Islet precursor cell (in vitro differentiated cells): ENCODE measurements at regions not wholly inside any gene's neighbourhood (a gene's known extent, or its start where the extent isn't known, plus 50 kb on each side); places are given as distances from the start of the nearest gene placed in this dataset.
A peak's percentile ranks its signal among the peaks of the same experiment; 100 is the strongest.

Source experiments
- DNase-seq: peaks from one replicate; pipeline ENCODE4 v3.0.0-alpha.2; 2018

DNA sequence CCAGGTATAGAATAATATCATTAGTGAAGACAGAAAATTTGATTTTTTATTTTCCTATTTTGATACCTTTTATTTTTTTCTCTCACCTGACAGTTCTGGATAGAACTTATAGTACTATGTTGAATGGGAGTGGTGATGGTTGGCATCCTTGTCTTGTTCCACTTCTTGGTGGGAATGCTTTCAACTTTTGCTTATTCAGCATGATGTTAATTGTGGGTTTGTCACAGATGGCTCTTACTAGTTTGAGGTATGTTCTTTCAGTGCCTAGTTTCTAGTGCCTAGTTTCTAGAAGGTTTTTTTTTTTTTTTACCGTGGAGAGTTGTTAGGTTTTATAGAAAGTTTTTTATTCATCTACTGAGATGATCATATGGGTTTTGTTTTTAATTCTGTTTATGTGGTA is 516.3 kb upstream of the NOVA1 start:
- DNase-seq, result no peak

DNA sequence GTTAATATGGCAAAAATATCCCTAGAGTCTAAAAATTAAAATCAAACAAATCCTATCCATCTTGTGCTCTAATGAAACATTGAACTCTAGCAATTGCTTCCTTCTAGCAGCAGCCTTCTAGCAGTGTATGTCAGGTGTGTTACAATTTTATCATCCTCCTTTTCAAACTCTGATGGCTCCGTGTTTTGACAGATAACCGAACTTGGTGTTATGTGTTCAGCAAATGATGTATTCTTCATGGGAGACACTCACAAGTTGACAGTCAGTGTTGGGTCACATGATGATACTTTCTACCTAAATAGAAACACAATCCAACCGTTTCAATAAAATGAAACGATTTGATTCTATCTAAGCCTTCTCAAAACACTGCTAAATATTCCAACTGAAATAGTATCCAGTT is 525.3 kb upstream of the NOVA1 start:
- no peak for DNase-seq

- DNase-seq, result no peak
Observed at GRCh38 chr14:27127838-27128237, 530.0 kb upstream of the NOVA1 start.

DNA sequence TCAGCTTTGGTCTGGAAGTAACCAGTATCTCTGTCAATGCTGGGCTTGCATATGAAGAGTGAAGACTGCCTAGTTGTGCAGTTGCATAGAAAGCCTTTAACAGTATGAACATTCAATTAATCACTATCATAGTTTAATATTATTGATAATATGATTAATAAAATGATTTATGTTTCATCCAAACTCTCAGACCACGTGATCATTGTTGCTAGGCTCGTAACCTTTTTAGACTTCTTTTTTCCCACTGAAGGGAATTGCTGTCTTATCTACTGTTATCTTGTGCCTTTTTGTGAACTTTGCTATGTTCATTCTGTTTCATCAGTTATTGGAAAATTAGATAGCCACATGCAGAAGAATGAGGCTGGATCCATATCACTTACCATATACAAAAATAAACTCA is 536.4 kb upstream of the NOVA1 start:
- no peak for DNase-seq

- no peak for DNase-seq
Observed at GRCh38 chr14:27145170-27145569, 547.3 kb upstream of the NOVA1 start.

GRCh38 chr14:27148143-27148542 is 550.3 kb upstream of the NOVA1 start:
- no peak for DNase-seq

GRCh38 chr14:27164139-27164538 is 566.3 kb upstream of the NOVA1 start:
- DNase-seq, result no peak

- DNase-seq, result no peak
Observed at GRCh38 chr14:27175489-27175888, 577.7 kb upstream of the NOVA1 start.

- DNase-seq, result peak; percentile 53
Observed at GRCh38 chr14:27181333-27181732, 583.5 kb upstream of the NOVA1 start.

GRCh38 chr14:27184427-27184826 is 586.6 kb upstream of the NOVA1 start:
- DNase-seq, result no peak

GRCh38 chr14:27186048-27186447 is 588.2 kb upstream of the NOVA1 start:
- no peak for DNase-seq

DNA sequence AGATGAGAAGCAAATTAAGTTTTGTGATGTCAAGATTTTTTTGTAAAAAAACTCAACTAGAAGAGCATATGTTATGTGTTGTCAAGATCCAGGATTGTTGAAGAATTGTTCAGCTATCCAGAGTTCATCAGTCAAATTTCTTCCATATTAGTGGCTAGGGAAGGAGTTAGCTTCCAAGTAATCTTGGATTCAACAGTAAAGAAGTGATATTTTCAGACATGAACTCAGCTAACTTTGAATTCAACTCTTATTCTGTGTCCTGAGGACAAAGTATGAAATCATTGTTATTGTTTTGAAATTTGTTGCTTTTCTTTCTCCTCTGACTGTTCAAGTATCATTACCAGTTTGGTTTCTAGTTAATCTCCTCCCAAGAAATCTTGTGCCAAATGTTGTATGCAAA is 589.3 kb upstream of the NOVA1 start:
- DNase-seq, result no peak

- no peak for DNase-seq
Observed at GRCh38 chr14:27190296-27190695, 592.5 kb upstream of the NOVA1 start.

- DNase-seq, result no peak
Observed at GRCh38 chr14:27199272-27199671, 601.4 kb upstream of the NOVA1 start.

DNA sequence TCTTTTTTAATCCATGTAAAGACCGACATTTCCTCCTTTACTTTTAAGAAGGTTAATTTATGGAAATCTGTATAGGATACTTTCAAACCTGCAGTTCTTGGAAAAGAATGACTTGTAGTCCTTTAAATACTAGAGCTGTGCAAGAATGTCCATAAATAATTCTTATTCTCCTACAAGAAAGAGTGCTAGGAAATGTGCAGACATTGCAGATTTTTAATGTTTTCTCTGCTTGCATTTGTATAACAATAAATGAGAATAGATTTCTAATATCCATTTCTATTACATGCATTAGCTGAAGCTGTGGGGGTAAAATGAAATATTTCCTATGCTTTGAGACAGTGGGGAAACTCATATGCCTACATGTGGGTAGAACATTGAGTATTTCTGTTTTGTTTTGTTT is 607.2 kb upstream of the NOVA1 start:
- no peak for DNase-seq

GRCh38 chr14:27211741-27212140 is 613.9 kb upstream of the NOVA1 start:
- no peak for DNase-seq

DNA sequence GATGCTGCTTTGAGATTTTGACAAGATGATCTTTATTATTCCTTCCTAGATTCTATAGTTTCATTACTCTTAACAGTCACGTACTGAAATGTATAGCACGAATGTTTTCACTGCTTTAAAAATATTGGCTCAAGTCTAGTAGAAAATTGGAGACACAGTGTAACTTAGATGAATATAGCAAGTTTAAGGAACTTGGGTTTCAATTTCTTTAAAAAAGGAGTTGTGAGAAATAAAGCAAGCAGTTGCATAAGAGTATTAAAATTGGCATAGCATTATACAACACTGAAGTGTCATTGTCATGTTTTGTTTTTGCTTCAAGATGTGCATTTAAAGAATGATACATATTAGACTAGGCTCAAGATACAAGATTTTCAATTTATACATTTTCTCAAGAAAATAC is 624.8 kb upstream of the NOVA1 start:
- DNase-seq, result no peak

DNA sequence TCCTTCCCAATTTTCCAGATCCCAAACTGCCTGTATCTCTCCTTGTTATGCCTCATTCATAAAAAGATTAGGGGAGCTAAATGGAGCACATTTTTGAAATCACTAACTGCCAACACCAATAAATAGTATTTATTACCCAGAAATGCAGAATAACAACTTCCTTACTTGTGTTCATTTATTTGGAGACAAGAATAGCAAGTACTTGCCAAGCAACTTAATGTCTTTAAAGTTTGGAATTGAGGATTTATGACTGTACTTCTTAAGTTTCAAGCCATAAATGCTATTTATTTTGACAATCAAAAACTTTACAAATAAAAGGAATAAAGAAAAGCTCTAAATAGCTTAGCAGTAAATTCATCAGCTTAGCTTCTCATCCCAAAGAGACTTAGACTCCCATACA is 626.1 kb upstream of the NOVA1 start:
- no peak for DNase-seq

- DNase-seq, result no peak
Observed at GRCh38 chr14:27228053-27228452, 630.2 kb upstream of the NOVA1 start.

DNA sequence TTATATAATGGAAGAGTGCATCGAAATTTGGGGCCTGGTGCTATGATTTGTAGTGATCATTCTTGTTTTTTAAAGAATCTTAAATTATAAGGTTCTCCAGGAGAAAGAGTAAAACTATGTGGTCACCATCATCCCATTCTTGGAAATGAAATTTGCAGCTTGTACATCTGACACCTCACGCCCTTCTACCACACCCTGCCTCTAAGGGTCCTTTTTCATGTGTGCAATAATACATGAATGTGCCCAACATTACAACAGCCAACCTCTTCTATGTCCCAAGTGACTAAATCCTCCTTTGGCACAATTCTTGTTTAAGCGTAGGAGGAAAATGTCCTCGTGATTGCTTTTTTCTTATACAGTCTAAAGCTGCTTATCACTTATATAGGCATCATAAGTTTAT is 636.5 kb upstream of the NOVA1 start:
- DNase-seq, result no peak

DNA sequence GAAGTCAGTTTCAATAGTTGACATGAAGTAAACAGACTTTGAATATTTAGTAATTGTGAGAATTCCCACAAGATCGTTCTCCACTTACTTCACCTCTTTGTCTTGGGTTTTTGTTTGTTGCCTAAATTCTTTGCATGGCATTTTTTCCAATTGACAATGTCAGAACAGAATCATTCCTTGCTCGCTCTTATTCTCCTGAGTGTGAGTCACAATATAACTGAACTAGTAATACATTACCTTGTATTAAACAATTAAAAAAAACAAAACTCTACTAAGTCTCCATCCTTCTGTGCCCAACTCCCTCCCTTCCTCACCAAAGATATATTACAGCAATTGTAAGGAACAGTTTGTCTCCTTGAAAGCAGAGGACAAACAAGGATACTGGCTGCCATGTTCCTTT is 638.8 kb upstream of the NOVA1 start:
- no peak for DNase-seq

- no peak for DNase-seq
Observed at GRCh38 chr14:27242874-27243273, 645.0 kb upstream of the NOVA1 start.

GRCh38 chr14:27243365-27243764 is 645.5 kb upstream of the NOVA1 start:
- no peak for DNase-seq

DNA sequence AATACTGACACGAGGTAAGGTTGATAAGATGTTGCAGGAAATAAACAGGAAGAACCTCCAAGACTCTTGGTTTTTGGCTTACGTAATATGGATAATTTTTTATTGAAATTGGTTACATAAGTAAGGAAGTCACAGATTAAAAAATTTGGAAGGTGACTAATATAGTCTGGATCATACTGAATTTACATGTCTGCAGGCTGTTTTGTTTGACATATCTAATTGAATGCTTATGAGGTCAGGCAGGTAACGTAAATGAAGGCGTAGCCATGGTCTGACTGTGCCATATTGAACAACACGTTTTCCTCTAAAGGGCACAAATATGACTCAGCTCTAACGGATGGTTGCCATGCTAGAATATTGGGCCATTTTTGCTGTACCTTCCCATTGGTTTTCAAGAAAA is 648.1 kb upstream of the NOVA1 start:
- DNase-seq, result no peak

DNA sequence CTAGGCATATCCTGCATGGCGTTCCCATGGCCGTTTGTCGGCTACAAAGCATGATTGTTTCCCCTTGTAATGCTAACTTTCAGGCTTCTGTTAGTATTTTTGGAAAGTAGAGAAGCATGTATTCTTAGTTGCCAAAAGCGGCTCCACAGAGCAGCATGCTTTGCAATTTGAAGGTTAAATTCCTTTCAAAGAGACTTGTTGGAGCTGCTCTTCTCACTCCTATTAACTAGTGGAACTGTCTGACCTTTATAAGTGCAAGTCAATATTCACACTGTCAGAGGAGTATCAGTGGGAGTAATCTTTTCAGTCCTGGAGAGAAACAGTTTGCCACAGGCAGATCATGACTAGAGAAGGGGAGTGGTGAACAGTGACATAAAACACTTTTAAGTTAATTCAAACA is 656.1 kb upstream of the NOVA1 start:
- no peak for DNase-seq

DNA sequence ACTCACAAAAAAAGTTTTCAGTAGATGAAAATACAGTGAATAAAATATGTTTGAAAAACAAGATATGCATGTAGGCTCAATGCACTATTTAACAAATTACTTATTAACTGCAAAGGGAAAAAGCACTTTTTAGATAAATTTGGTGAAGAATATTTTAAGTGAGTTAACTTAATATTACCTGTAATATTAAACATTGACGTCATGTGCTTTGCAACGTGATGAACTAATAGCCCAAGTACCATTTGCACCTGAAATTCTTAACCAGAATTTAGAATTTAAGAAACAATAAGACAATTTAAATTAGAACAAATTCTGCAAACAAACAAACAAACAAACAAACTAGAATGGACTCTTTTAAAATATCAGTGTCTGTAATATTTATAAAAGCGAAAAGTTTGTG is 659.0 kb upstream of the NOVA1 start:
- no peak for DNase-seq
